Nephron (organoid): ENCODE measurements at regions not wholly inside any gene's neighbourhood (a gene's known extent, or its start where the extent isn't known, plus 50 kb on each side); places are given as distances from the start of the nearest gene placed in this dataset.

ENCODE experiments used
- H3K27ac Mint-ChIP-seq, 3 experiments: 2 replicates each; pipeline ENCODE4 v1.8.0; 2020; ENCODE audit warnings: mixed read lengths in 3 of 3, mild to moderate bottlenecking in 2 of 3, moderate library complexity in 1 of 3
- H3K27me3 Mint-ChIP-seq: 2 replicates; pipeline ENCODE4 v1.8.0; 2021; ENCODE audit warnings: low read depth, mild to moderate bottlenecking, moderate library complexity, mixed read lengths
- H3K36me3 Mint-ChIP-seq: 2 replicates; pipeline ENCODE4 v1.8.0; 2020; ENCODE audit warnings: low read depth, mixed read lengths
- H3K4me1 Mint-ChIP-seq: 2 replicates; pipeline ENCODE4 v1.8.0; 2020; ENCODE audit warnings: mixed read lengths
- H3K4me3 Mint-ChIP-seq, 3 experiments: 2 replicates each; pipeline ENCODE4 v1.8.0; 2020; ENCODE audit warnings: mild to moderate bottlenecking in 3 of 3, mixed read lengths in 3 of 3, moderate library complexity in 2 of 3
- H3K9me3 Mint-ChIP-seq: 2 replicates; pipeline ENCODE4 v1.8.0; 2020; ENCODE audit warnings: mixed read lengths
- CTCF ChIP-seq, 3 experiments: fragments of 200-600 bp; sonication (generic); IDR thresholded peaks; one replicate each; pipeline ENCODE4 v1.5.0; 2021; ENCODE audit warnings: antibody characterized with exemption in 3 of 3; ENCODE audit not compliant: unreplicated experiment in 3 of 3

GRCh38 chr10:94098896-94099295, 105.2 kb downstream of the PLCE1 start:
- Mint-ChIP-seq H3K4me1 (peaks cover 48% of the 10 kb centered on the region), H3K27me3 (peaks cover 12% of the 10 kb centered on the region), H3K4me3 (no peak overlapping the region), H3K9me3 (no peaks in the 10 kb centered on the region), H3K36me3 (no peaks in the 10 kb centered on the region), H3K27ac (no peak overlapping the region)
- TF ChIP-seq CTCF (IDR thresholded peaks at IDR 0.05; ENCODE audit: unreplicated experiment in 3 of 3), result no peak

- no peaks in the 10 kb centered on the region for H3K9me3 Mint-ChIP-seq
- no peak overlapping the region for H3K27ac Mint-ChIP-seq
- TF ChIP-seq CTCF (IDR thresholded peaks at IDR 0.05; ENCODE audit: unreplicated experiment in 3 of 3), result no peak
Measured at GRCh38 chr10:94101894-94102293, 108.2 kb downstream of the PLCE1 start.

GRCh38 chr10:94102436-94102835, 108.7 kb downstream of the PLCE1 start:
- Mint-ChIP-seq H3K36me3 (no peaks in the 10 kb centered on the region), H3K27ac (peak overlapping the region in 2 of 3 experiments; percentile 10 to 86), H3K4me3 (no peak overlapping the region), H3K4me1 (peaks cover 74% of the 10 kb centered on the region), H3K27me3 (peaks cover 12% of the 10 kb centered on the region), H3K9me3 (no peaks in the 10 kb centered on the region)
- no peak for TF ChIP-seq CTCF (IDR thresholded peaks at IDR 0.05; ENCODE audit: unreplicated experiment in 3 of 3)

More at GRCh38 chr10:94101894-94102293, 108.2 kb downstream of the PLCE1 start:
- peaks cover 12% of the 10 kb centered on the region for H3K27me3 Mint-ChIP-seq
- peaks cover 69% of the 10 kb centered on the region for H3K4me1 Mint-ChIP-seq
- H3K36me3 Mint-ChIP-seq, result no peaks in the 10 kb centered on the region
- no peak overlapping the region for H3K4me3 Mint-ChIP-seq

GRCh38 chr10:94103192-94103591, 109.5 kb downstream of the PLCE1 start:
- H3K27me3 Mint-ChIP-seq, result peaks cover 8% of the 10 kb centered on the region
- TF ChIP-seq CTCF (IDR thresholded peaks at IDR 0.05; ENCODE audit: unreplicated experiment in 3 of 3), result no peak
- no peaks in the 10 kb centered on the region for H3K9me3 Mint-ChIP-seq
- peaks cover 77% of the 10 kb centered on the region for H3K4me1 Mint-ChIP-seq
- H3K36me3 Mint-ChIP-seq, result no peaks in the 10 kb centered on the region
- peak overlapping the region; percentile 73 to 87 (median 86) for H3K27ac Mint-ChIP-seq
- H3K4me3 Mint-ChIP-seq, result no peak overlapping the region

- H3K4me3 Mint-ChIP-seq, result peak overlapping the region in 1 of 3 experiments; percentile 26
Measured at GRCh38 chr10:94103801-94104221, 110.1 kb downstream of the PLCE1 start.

More at GRCh38 chr10:94103801-94104221, 110.1 kb downstream of the PLCE1 start:
- Mint-ChIP-seq H3K4me1 (peaks cover 79% of the 10 kb centered on the region), H3K9me3 (no peaks in the 10 kb centered on the region), H3K36me3 (no peaks in the 10 kb centered on the region), H3K27ac (peak overlapping the region; percentile 73 to 87 (median 86)), H3K27me3 (peaks cover 8% of the 10 kb centered on the region)
- TF ChIP-seq CTCF (IDR thresholded peaks at IDR 0.05; ENCODE audit: unreplicated experiment in 3 of 3), result no peak
